ENCODE measurements at regions not wholly inside any gene's neighbourhood (a gene's known extent, or its start where the extent isn't known, plus 50 kb on each side); places are given as distances from the start of the nearest gene placed in this dataset.

GRCh38 chr5:155952486-155953089 is 374.4 kb upstream of the SGCD start:
- H3K9me1 ChIP-seq (ENCODE audit: control insufficient read depth, insufficient read depth, low read length) = no peaks in the 10 kb centered on the region
- no peak overlapping the region for H2AFZ ChIP-seq (ENCODE audit: low read depth, low read length)
- H3K36me3 ChIP-seq (ENCODE audit: control insufficient read depth, insufficient read depth, low read length) = no peaks in the 10 kb centered on the region
- intact Hi-C loops (cut with micrococcal nuclease) (no loop called here), in situ Hi-C loops (cut with MboI) (no loop called here)
- no peak for FAIRE-seq
- no peak overlapping the region for H3K27ac ChIP-seq (ENCODE audit: extremely low read depth, low read depth, low read length)
- no peak for ATAC-seq
- H4K20me1 ChIP-seq (replicated peaks; ENCODE audit: control insufficient read depth, insufficient read depth, low read length) = no peaks in the 10 kb centered on the region
- H3K9me3 ChIP-seq (replicated peaks; ENCODE audit: control insufficient read depth, insufficient read depth, low read depth, low read length) = no peaks in the 10 kb centered on the region
- H3K27me3 ChIP-seq (ENCODE audit: control insufficient read depth in 2 of 2, insufficient read depth in 2 of 2, low read length in 2 of 2) = no peaks in the 10 kb centered on the region
- no peaks in the 10 kb centered on the region for H3K79me2 ChIP-seq (ENCODE audit: control insufficient read depth, insufficient read depth, low read length)
- BruUV-seq (replicated peaks) = no TSS peak
- no peak overlapping the region for H3K4me3 ChIP-seq
- H3K9ac ChIP-seq (ENCODE audit: insufficient read depth in 1 of 2, low read depth in 2 of 2, low read length in 2 of 2) = no peak overlapping the region
- ChIA-PET CTCF (ENCODE audit: low intra/inter-chr PET ratio) (no interaction called here), POLR2A (interaction anchor here (0.6 kb wide), 1 partner anchor 17 kb away, joined by 3 read pairs; no protein-coding TSS in a partner anchor)
- 0% methylated on average over 7 of the region's 7 CpGs for WGBS (ENCODE audit: insufficient coverage, low coverage, missing lambda C conversion rate)
- DNase-seq (ENCODE audit: extremely low read depth in 1 of 4, low spot score in 3 of 4) = no peak
- no peaks in the 10 kb centered on the region for H3K4me1 ChIP-seq (replicated peaks in 1 of 2; ENCODE audit: control insufficient read depth in 2 of 2, insufficient read depth in 2 of 2, low read length in 2 of 2)
- no peak overlapping the region for H3K4me2 ChIP-seq (ENCODE audit: insufficient read depth, low read length)
- no peak for TF ChIP-seq BCLAF1 (IDR thresholded peaks at IDR 0.05; ENCODE audit: borderline replicate concordance in 1 of 2, control insufficient read depth in 1 of 2, low read depth in 2 of 2, low read length in 1 of 2)
- TF ChIP-seq TRIM25 (IDR thresholded peaks at IDR 0.05; ENCODE audit: borderline replicate concordance) = no peak
- TF ChIP-seq BMI1 (IDR thresholded peaks at IDR 0.05; ENCODE audit: low read length) = no peak
- no peak for TF ChIP-seq TEAD1 (CRISPR knock-in tag; IDR thresholded peaks at IDR 0.05)
- TF ChIP-seq ZNF551 (CRISPR knock-in tag; IDR thresholded peaks at IDR 0.05) = no peak
- no peak for TF ChIP-seq IRF2 (CRISPR knock-in tag; IDR thresholded peaks at IDR 0.05)
- no peak for TF ChIP-seq MAFF (IDR thresholded peaks at IDR 0.05; ENCODE audit: low read length)
- no peak for TF ChIP-seq KDM4B (IDR thresholded peaks at IDR 0.05; ENCODE audit: borderline replicate concordance in 2 of 2, low read depth in 1 of 2)
- no peak for TF ChIP-seq CREB5 (CRISPR knock-in tag; IDR thresholded peaks at IDR 0.05)
- no peak for TF ChIP-seq GTF2F1 (IDR thresholded peaks at IDR 0.05; ENCODE audit: low read depth, low read length)
- no peak for TF ChIP-seq ZNF354B (CRISPR knock-in tag; IDR thresholded peaks at IDR 0.05)
- TF ChIP-seq GATAD2B (IDR thresholded peaks at IDR 0.05; ENCODE audit: borderline replicate concordance) = no peak
- no peak for TF ChIP-seq VEZF1 (CRISPR knock-in tag; IDR thresholded peaks at IDR 0.05)
- TF ChIP-seq SREBF2 (CRISPR knock-in tag; IDR thresholded peaks at IDR 0.05) = no peak
